Neuronal stem cell (in vitro differentiated cells): ENCODE measurements at regions not wholly inside any gene's neighbourhood (a gene's known extent, or its start where the extent isn't known, plus 50 kb on each side); places are given as distances from the start of the nearest gene placed in this dataset.

Source experiments
- DNase-seq: peaks from one replicate; pipeline ENCODE4 v3.0.0-alpha.2; 2013; ENCODE audit warnings: low spot score
- H2AFZ ChIP-seq: one replicate; pipeline ENCODE4 v1.6.1; 2013; ENCODE audit warnings: mild to moderate bottlenecking, low read length, inconsistent platforms
- H2AK5ac ChIP-seq: 2 replicates; pipeline ENCODE4 v1.6.1; 2013; ENCODE audit warnings: low read depth, mild to moderate bottlenecking, inconsistent platforms, low read length, moderate library complexity, mixed read lengths
- H2BK120ac ChIP-seq: 2 replicates; pipeline ENCODE4 v1.6.1; 2013; ENCODE audit warnings: low read depth, mild to moderate bottlenecking, inconsistent platforms, low read length, moderate library complexity, mixed read lengths
- H2BK12ac ChIP-seq: one replicate; pipeline ENCODE4 v1.6.1; 2013; ENCODE audit warnings: low read length, inconsistent platforms
- H2BK15ac ChIP-seq: 2 replicates; pipeline ENCODE4 v1.6.1; 2013; ENCODE audit warnings: mild to moderate bottlenecking, low read length, inconsistent platforms, mixed read lengths
- H2BK5ac ChIP-seq: one replicate; pipeline ENCODE4 v1.6.1; 2013; ENCODE audit warnings: inconsistent platforms, mild to moderate bottlenecking, low read length, moderate library complexity
- H3K14ac ChIP-seq: one replicate; pipeline ENCODE4 v1.6.1; 2013; ENCODE audit warnings: low read length, inconsistent platforms
- H3K18ac ChIP-seq: 2 replicates; pipeline ENCODE4 v1.6.1; 2013; ENCODE audit warnings: low read length, inconsistent platforms
- H3K23ac ChIP-seq: 2 replicates; pipeline ENCODE4 v1.6.1; 2013; ENCODE audit warnings: low read depth, mild to moderate bottlenecking, mixed read lengths, low read length, inconsistent platforms; ENCODE audit not compliant: poor library complexity
- H3K27ac ChIP-seq: replicated peaks from 3 replicates; pipeline ENCODE4 v1.5.1; 2013; ENCODE audit warnings: low read length, inconsistent platforms
- H3K27me3 ChIP-seq, 3 experiments: 2 replicates each; pipeline ENCODE4 v1.6.1; 2013; ENCODE audit warnings: low read length in 3 of 3, mild to moderate bottlenecking in 2 of 3, inconsistent platforms in 1 of 3, low read depth in 1 of 3, mixed read lengths in 1 of 3, moderate library complexity in 1 of 3; ENCODE audit not compliant: control insufficient read depth in 3 of 3, insufficient read depth in 3 of 3
- H3K36me3 ChIP-seq, 2 donors: replicated peaks in 1 of 2; 2 replicates each; pipeline ENCODE4 v1.6.1; 2013; ENCODE audit warnings: low read length in 2 of 2; ENCODE audit not compliant: control insufficient read depth in 2 of 2, insufficient read depth in 2 of 2
- H3K4ac ChIP-seq: 2 replicates; pipeline ENCODE4 v1.6.1; 2013; ENCODE audit warnings: inconsistent platforms, mild to moderate bottlenecking, low read length, moderate library complexity
- H3K4me1 ChIP-seq, 2 donors: 1 replicate in 1 of 2; 2 replicates in 1 of 2; pipeline ENCODE4 v1.6.1; 2013; ENCODE audit warnings: low read length in 2 of 2, low read depth in 1 of 2; ENCODE audit not compliant: control insufficient read depth in 2 of 2, insufficient read depth in 1 of 2
- H3K4me2 ChIP-seq: one replicate; pipeline ENCODE4 v1.6.1; 2013; ENCODE audit warnings: mild to moderate bottlenecking, low read length, inconsistent platforms; ENCODE audit not compliant: insufficient read depth, poor library complexity, severe bottlenecking
- H3K4me3 ChIP-seq, 2 donors: 2 replicates each; pipeline ENCODE4 v1.5.1; 2013; ENCODE audit warnings: low read length in 2 of 2, mild to moderate bottlenecking in 2 of 2, inconsistent platforms in 1 of 2, moderate library complexity in 1 of 2
- H3K79me1 ChIP-seq: one replicate; pipeline ENCODE4 v1.6.1; 2013; ENCODE audit warnings: low read depth, mild to moderate bottlenecking, inconsistent platforms, low read length, moderate library complexity
- H3K9ac ChIP-seq: one replicate; pipeline ENCODE4 v1.6.1; 2013; ENCODE audit warnings: mild to moderate bottlenecking, low read depth, low read length, inconsistent platforms; ENCODE audit not compliant: poor library complexity
- H3K9me3 ChIP-seq, 2 donors: replicated peaks in 1 of 2; 2 replicates each; pipeline versions ENCODE3 to v1.6.1; 2013; ENCODE audit warnings: low read length in 2 of 2, mild to moderate bottlenecking in 2 of 2, inconsistent platforms in 1 of 2, low read depth in 1 of 2, mixed read lengths in 1 of 2, moderate library complexity in 1 of 2; ENCODE audit not compliant: control insufficient read depth in 2 of 2, insufficient read depth in 1 of 2
- H4K8ac ChIP-seq: one replicate; pipeline ENCODE4 v1.6.1; 2013; ENCODE audit warnings: low read depth, mild to moderate bottlenecking, inconsistent platforms, low read length, moderate library complexity
- H4K91ac ChIP-seq: one replicate; pipeline ENCODE4 v1.6.1; 2013; ENCODE audit warnings: low read length, low read depth, mild to moderate bottlenecking, inconsistent platforms; ENCODE audit not compliant: poor library complexity
- WGBS, 2 donors: extraction: QIAGEN DNeasy Blood & Tissue Kit; methylation state at CpG; one replicate each; pipeline ENCODE4 v1.1.7; 2013; ENCODE audit warnings: missing lambda C conversion rate in 2 of 2, mixed read lengths in 1 of 2; ENCODE audit not compliant: insufficient read length in 2 of 2, insufficient replicate concordance in 1 of 2; ENCODE audit errors: extremely low coverage in 2 of 2; 5-methylcytosine and 5-hydroxymethylcytosine counted together

- H3K27me3 ChIP-seq, result no peaks in the 10 kb centered on the region
- no peak for DNase-seq
- no peak overlapping the region for H4K91ac ChIP-seq
- no peak overlapping the region for H3K18ac ChIP-seq
- H2BK12ac ChIP-seq, result no peak overlapping the region
- H3K9me3 ChIP-seq, result peaks cover 0 to 3% of the 10 kb centered on the region in 2 donors
- no CpG with 5 or more reads among the region's 1 CpG for WGBS, 2 donors
- no peak overlapping the region for H3K27ac ChIP-seq
- H4K8ac ChIP-seq, result no peak overlapping the region
- H3K36me3 ChIP-seq, result no peaks in the 10 kb centered on the region
- H3K9ac ChIP-seq, result no peak overlapping the region
- H2BK5ac ChIP-seq, result no peak overlapping the region
- no peak overlapping the region for H3K23ac ChIP-seq
- no peak overlapping the region for H2AK5ac ChIP-seq
- no peak overlapping the region for H2BK15ac ChIP-seq
- no peak overlapping the region for H3K4ac ChIP-seq
- H3K14ac ChIP-seq, result no peak overlapping the region
- no peak overlapping the region for H3K4me2 ChIP-seq
- no peak overlapping the region for H2BK120ac ChIP-seq
- H2AFZ ChIP-seq, result no peak overlapping the region
- no peaks in the 10 kb centered on the region for H3K79me1 ChIP-seq
- peaks cover 3 to 20% of the 10 kb centered on the region in 2 donors for H3K4me1 ChIP-seq
- H3K4me3 ChIP-seq, result no peak overlapping the region
Measured at GRCh38 chr2:226405465-226405864, 394.2 kb downstream of the IRS1 start.

GRCh38 chr2:226403369-226403768 is 396.3 kb downstream of the IRS1 start:
- no peak overlapping the region for H2BK120ac ChIP-seq
- peaks cover 0 to 7% of the 10 kb centered on the region in 2 donors for H3K9me3 ChIP-seq
- H3K4ac ChIP-seq, result no peak overlapping the region
- no CpG with 5 or more reads among the region's 2 CpGs for WGBS, 2 donors
- H3K27ac ChIP-seq, result no peak overlapping the region
- H2BK12ac ChIP-seq, result no peak overlapping the region
- no peak overlapping the region for H4K91ac ChIP-seq
- H3K18ac ChIP-seq, result no peak overlapping the region
- no peak for DNase-seq
- peak overlapping the region; percentile 37 for H2AFZ ChIP-seq
- no peak overlapping the region for H4K8ac ChIP-seq
- no peak overlapping the region for H2BK5ac ChIP-seq
- no peak overlapping the region for H2BK15ac ChIP-seq
- no peak overlapping the region for H3K23ac ChIP-seq
- H2AK5ac ChIP-seq, result no peak overlapping the region
- H3K4me2 ChIP-seq, result no peak overlapping the region
- no peaks in the 10 kb centered on the region for H3K36me3 ChIP-seq
- H3K9ac ChIP-seq, result no peak overlapping the region
- no peak overlapping the region for H3K14ac ChIP-seq
- H3K79me1 ChIP-seq, result no peaks in the 10 kb centered on the region
- H3K4me1 ChIP-seq, result peaks cover 3 to 20% of the 10 kb centered on the region in 2 donors
- no peak overlapping the region for H3K4me3 ChIP-seq
- H3K27me3 ChIP-seq, result no peaks in the 10 kb centered on the region

- no peak for DNase-seq
- Histone ChIP-seq H2BK15ac (no peak overlapping the region), H3K27me3 (no peaks in the 10 kb centered on the region), H3K4ac (no peak overlapping the region), H3K4me3 (no peak overlapping the region), H3K36me3 (no peaks in the 10 kb centered on the region), H3K27ac (no peak overlapping the region), H3K9me3 (peaks cover 0 to 7% of the 10 kb centered on the region in 2 donors), H2BK12ac (no peak overlapping the region), H3K4me2 (no peak overlapping the region), H4K8ac (no peak overlapping the region), H3K4me1 (peaks cover 2 to 9% of the 10 kb centered on the region in 2 donors), H3K79me1 (no peaks in the 10 kb centered on the region), H2BK5ac (no peak overlapping the region), H2AFZ (no peak overlapping the region), H3K9ac (no peak overlapping the region), H2AK5ac (no peak overlapping the region), H2BK120ac (no peak overlapping the region), H3K18ac (no peak overlapping the region), H4K91ac (no peak overlapping the region), H3K14ac (no peak overlapping the region), H3K23ac (no peak overlapping the region)
- no CpG with 5 or more reads among the region's 1 CpG for WGBS, 2 donors
Measured at GRCh38 chr2:226399006-226399405, 400.6 kb downstream of the IRS1 start.

- Histone ChIP-seq H2AFZ (no peak overlapping the region), H2BK12ac (no peak overlapping the region), H3K9me3 (peaks cover 0 to 7% of the 10 kb centered on the region in 2 donors), H2BK5ac (no peak overlapping the region), H3K4ac (no peak overlapping the region), H3K9ac (no peak overlapping the region), H4K91ac (no peak overlapping the region), H3K4me3 (no peak overlapping the region), H3K14ac (no peak overlapping the region), H2BK15ac (no peak overlapping the region), H3K27ac (no peak overlapping the region), H3K18ac (no peak overlapping the region), H3K4me2 (no peak overlapping the region), H3K36me3 (no peaks in the 10 kb centered on the region), H3K79me1 (no peaks in the 10 kb centered on the region), H4K8ac (no peak overlapping the region), H3K23ac (no peak overlapping the region), H3K27me3 (no peaks in the 10 kb centered on the region), H2BK120ac (no peak overlapping the region), H2AK5ac (no peak overlapping the region), H3K4me1 (peaks cover 2 to 5% of the 10 kb centered on the region in 2 donors)
- no CpG with 5 or more reads among the region's 1 CpG for WGBS, 2 donors
- no peak for DNase-seq
Measured at GRCh38 chr2:226398580-226398979, 401.0 kb downstream of the IRS1 start.
